K562 (cell line): ENCODE measurements at regions not wholly inside any gene's neighbourhood (a gene's known extent, or its start where the extent isn't known, plus 50 kb on each side); places are given as distances from the start of the nearest gene placed in this dataset.

ENCODE experiments used
- ATAC-seq: fragments of 200-7000 bp; cut with Tn5 transposase; 3 replicates; pipeline ENCODE4 v1.9.1; 2020; ENCODE audit warnings: moderate library complexity
- BruUV-seq: library from RNA; stranded (reverse); fragments of 400-500 nt; replicated peaks from 2 replicates; lab custom pipeline; 2021; lab: Mats Ljungman, UMichigan
- CTCF ChIA-PET: fragments of 300-600 bp; formaldehyde crosslinking; extraction: SDS; loops from one replicate; lab custom pipeline; 2021; ENCODE audit warnings: low intra/inter-chr PET ratio; lab: Yijun Ruan, JAX
- POLR2A ChIA-PET: fragments of 300-600, 350-650 bp; sonication (Branson Sonifier 250); formaldehyde crosslinking; extraction: SDS; loops from one replicate; lab custom pipeline; 2021; ENCODE audit warnings: antibody characterized with exemption, inconsistent platforms; lab: Yijun Ruan, JAX
- DNase-seq, 4 experiments: peaks; one replicate each; pipeline versions ENCODE4 v3.0.0 to v3.0.0-alpha.2; 2011 to 2018; ENCODE audit warnings: low spot score in 3 of 4, mixed read lengths in 3 of 4; ENCODE audit errors: extremely low read depth in 1 of 4
- FAIRE-seq: peaks from 2 replicates; lab custom pipeline; 2011; peaks lifted over from hg19 to GRCh38; lab: Jason Lieb, UNC
- H2AFZ ChIP-seq: 2 replicates; pipeline ENCODE4 v1.6.0; 2011; ENCODE audit warnings: low read depth, low read length, control low read depth, inconsistent platforms
- H3K27ac ChIP-seq: fragments of 200-600 bp; 3 replicates; pipeline ENCODE4 v1.8.0; 2011; ENCODE audit warnings: low read depth, mild to moderate bottlenecking, control low read depth, inconsistent platforms, low read length, moderate library complexity, mixed read lengths; ENCODE audit errors: extremely low read depth
- H3K27me3 ChIP-seq, 2 experiments: fragments of 300-600 bp in 1 of 2; 2 replicates in 1 of 2; 3 replicates in 1 of 2; pipeline versions ENCODE4 v1.6.0 to v1.8.0; 2011; ENCODE audit warnings: inconsistent platforms in 2 of 2, low read length in 2 of 2, mild to moderate bottlenecking in 1 of 2, mixed read lengths in 1 of 2, moderate library complexity in 1 of 2; ENCODE audit not compliant: control insufficient read depth in 2 of 2, insufficient read depth in 2 of 2
- H3K36me3 ChIP-seq: fragments of 300-600 bp; 3 replicates; pipeline ENCODE4 v1.8.0; 2011; ENCODE audit warnings: mild to moderate bottlenecking, low read length, inconsistent platforms; ENCODE audit not compliant: control insufficient read depth, insufficient read depth
- H3K4me1 ChIP-seq, 2 experiments: fragments of 200-600 bp in 1 of 2; replicated peaks in 1 of 2; 2 replicates in 1 of 2; 3 replicates in 1 of 2; pipeline versions ENCODE4 v1.5.1 to v1.8.0; 2011; ENCODE audit warnings: inconsistent platforms in 2 of 2, low read length in 2 of 2, mild to moderate bottlenecking in 1 of 2, mixed read lengths in 1 of 2, moderate library complexity in 1 of 2; ENCODE audit not compliant: control insufficient read depth in 2 of 2, insufficient read depth in 2 of 2
- H3K4me2 ChIP-seq: 2 replicates; pipeline ENCODE4 v1.6.1; 2011; ENCODE audit warnings: low read length, control low read depth, inconsistent platforms, mixed read lengths; ENCODE audit not compliant: insufficient read depth
- H3K4me3 ChIP-seq: fragments of 200-600 bp; sonication (generic), shearing (Covaris generic); 2 replicates; pipeline ENCODE4 v1.5.1; 2016; ENCODE audit warnings: control low read depth, inconsistent platforms
- H3K79me2 ChIP-seq: fragments of 200-600 bp; 3 replicates; pipeline ENCODE4 v1.8.0; 2011; ENCODE audit warnings: low read length, inconsistent platforms; ENCODE audit not compliant: control insufficient read depth, insufficient read depth
- H3K9ac ChIP-seq, 2 experiments: 2 replicates each; pipeline versions ENCODE4 v1.6.0 to v1.6.1; 2011; ENCODE audit warnings: low read depth in 2 of 2, low read length in 2 of 2, control low read depth in 1 of 2, inconsistent platforms in 1 of 2, mild to moderate bottlenecking in 1 of 2, mixed read lengths in 1 of 2; ENCODE audit not compliant: insufficient read depth in 1 of 2
- H3K9me1 ChIP-seq: one replicate; pipeline ENCODE4 v1.6.0; 2011; ENCODE audit warnings: inconsistent platforms, mild to moderate bottlenecking, low read length, moderate library complexity; ENCODE audit not compliant: control insufficient read depth, insufficient read depth
- H3K9me3 ChIP-seq: replicated peaks from 2 replicates; pipeline ENCODE4 v1.5.1; 2011; ENCODE audit warnings: low read depth, low read length, inconsistent platforms; ENCODE audit not compliant: control insufficient read depth, insufficient read depth
- H4K20me1 ChIP-seq: replicated peaks from 2 replicates; pipeline ENCODE4 v1.6.1; 2011; ENCODE audit warnings: low read length, inconsistent platforms, mixed read lengths; ENCODE audit not compliant: control insufficient read depth, insufficient read depth
- DIDO1 ChIP-seq: fragments of 450-650 bp; IDR thresholded peaks from 2 replicates; pipeline ENCODE4 v1.6.1; 2016; ENCODE audit warnings: low read depth, missing biosample characterization, missing genetic modification characterization
- MEIS2 ChIP-seq: fragments of 450-650 bp; IDR thresholded peaks from 2 replicates; pipeline ENCODE4 v1.6.1; 2014; ENCODE audit warnings: mild to moderate bottlenecking; ENCODE audit not compliant: partially characterized antibody
- RBBP5 ChIP-seq: fragments of 200-600 bp; sonication (generic); IDR thresholded peaks from 2 replicates; pipeline ENCODE4 v1.6.1; 2012; ENCODE audit warnings: borderline replicate concordance, mild to moderate bottlenecking, low read length, control low read depth, inconsistent platforms; ENCODE audit not compliant: insufficient read depth, poor library complexity, severe bottlenecking
- WGBS: fragments of 100-300 bp; shearing (Covaris generic); methylation state at CpG from one replicate; pipeline ENCODE4 v1.1.6; 2016; ENCODE audit warnings: low coverage, mixed read lengths; ENCODE audit not compliant: insufficient coverage; ENCODE audit errors: missing lambda C conversion rate; 5-methylcytosine and 5-hydroxymethylcytosine counted together
- in situ Hi-C: fragments of 300-500 bp; cut with MboI; formaldehyde crosslinking; loops from 4 replicates; pipeline ENCODE4 v1.15.0; 2018; ENCODE audit warnings: inconsistent platforms, mixed read lengths
- intact Hi-C: fragments of 100-400 bp; cut with micrococcal nuclease; formaldehyde crosslinking; loops from 2 replicates; pipeline ENCODE4 v1.14.2; 2022
- TF ChIP-seq, protein P1 (sequence below), 2 experiments: IDR thresholded peaks in 1 of 2; conservative IDR thresholded peaks in 1 of 2; 2 replicates each; pipeline ENCODE4 v1.6.1; 2016; ENCODE audit warnings: low read depth in 2 of 2, mild to moderate bottlenecking in 1 of 2, missing compliant biosample characterization in 1 of 2, missing genetic modification characterization in 1 of 2, moderate library complexity in 1 of 2
- TF ChIP-seq, protein P2 (sequence below): fragments of 450-650 bp; IDR thresholded peaks from 2 replicates; pipeline ENCODE4 v1.6.1; 2016

DNA sequence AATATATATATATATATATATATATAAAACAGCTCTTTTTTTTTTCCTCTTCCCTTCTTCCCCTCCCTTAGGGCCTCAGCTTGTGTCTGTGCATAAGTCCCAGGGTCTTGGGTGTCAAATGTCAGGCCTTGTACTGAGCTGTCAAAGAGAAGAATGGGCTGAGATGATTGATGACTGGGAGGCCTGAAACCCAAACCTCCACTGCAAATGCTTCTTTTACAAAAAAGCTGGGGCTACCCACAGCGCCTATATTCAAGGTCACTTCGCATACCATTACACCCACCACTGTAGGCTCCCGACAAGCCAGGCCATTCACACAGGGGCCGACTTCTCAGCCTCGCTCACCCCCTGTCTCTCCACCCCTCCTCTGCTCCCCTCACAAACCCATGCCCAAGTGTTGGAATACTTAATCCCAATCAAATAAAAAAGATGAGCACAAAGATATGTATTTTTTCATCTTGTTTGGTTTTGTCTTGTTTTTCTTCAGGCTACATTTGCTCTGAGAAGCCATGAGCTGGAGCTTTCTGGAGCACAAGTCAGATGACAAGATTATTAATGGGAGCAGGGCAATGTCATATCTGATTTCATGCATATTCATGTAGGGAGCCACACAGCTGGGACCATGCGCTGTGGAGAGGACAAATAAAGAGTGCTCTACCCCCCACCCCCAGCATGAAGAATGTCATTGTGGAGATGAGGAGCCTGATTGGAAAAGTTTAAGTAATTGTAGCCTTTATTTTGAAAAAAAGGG is 614.4 kb upstream of the NR2F2 start:
- no peaks in the 10 kb centered on the region for H4K20me1 ChIP-seq
- H3K4me3 ChIP-seq: no peak overlapping the region
- H3K4me2 ChIP-seq: no peak overlapping the region
- POLR2A ChIA-PET: interaction anchor here (1.0 kb wide), 1 partner anchor 17 kb away, joined by 4 read pairs; no protein-coding TSS in a partner anchor
- H3K4me1 ChIP-seq: peaks cover 15 to 28% of the 10 kb centered on the region in 2 experiments; a peak in 4 of 5 replicates
- no peaks in the 10 kb centered on the region for H3K9me3 ChIP-seq
- in situ Hi-C loops: no loop called here
- no peak overlapping the region; a peak in 1 of 4 replicates for H3K9ac ChIP-seq
- FAIRE-seq (no peak), ATAC-seq (peak; percentile 77)
- H3K27me3 ChIP-seq: no peaks in the 10 kb centered on the region
- H3K79me2 ChIP-seq: peaks cover 52% of the 10 kb centered on the region
- BruUV-seq: no TSS peak
- H2AFZ ChIP-seq: no peak overlapping the region
- peaks cover 35% of the 10 kb centered on the region for H3K36me3 ChIP-seq
- peak overlapping the region; percentile 15; the same call in 1 of the 3 replicates for H3K27ac ChIP-seq
- TF ChIP-seq, protein P1, sequence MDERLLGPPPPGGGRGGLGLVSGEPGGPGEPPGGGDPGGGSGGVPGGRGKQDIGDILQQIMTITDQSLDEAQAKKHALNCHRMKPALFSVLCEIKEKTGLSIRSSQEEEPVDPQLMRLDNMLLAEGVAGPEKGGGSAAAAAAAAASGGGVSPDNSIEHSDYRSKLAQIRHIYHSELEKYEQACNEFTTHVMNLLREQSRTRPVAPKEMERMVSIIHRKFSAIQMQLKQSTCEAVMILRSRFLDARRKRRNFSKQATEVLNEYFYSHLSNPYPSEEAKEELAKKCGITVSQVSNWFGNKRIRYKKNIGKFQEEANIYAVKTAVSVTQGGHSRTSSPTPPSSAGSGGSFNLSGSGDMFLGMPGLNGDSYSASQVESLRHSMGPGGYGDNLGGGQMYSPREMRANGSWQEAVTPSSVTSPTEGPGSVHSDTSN (CRISPR knock-in tag; IDR thresholded peaks at IDR 0.05; ENCODE audit: low read depth): peak; percentile 66
- TF ChIP-seq, protein P1 (tag; conservative IDR thresholded peaks at IDR 0.05; ENCODE audit: low read depth): peak; percentile 94
- TF ChIP-seq DIDO1 (tag): no peak
- TF ChIP-seq MEIS2: peak; percentile 98
- TF ChIP-seq RBBP5: no peak
- TF ChIP-seq, protein P2, sequence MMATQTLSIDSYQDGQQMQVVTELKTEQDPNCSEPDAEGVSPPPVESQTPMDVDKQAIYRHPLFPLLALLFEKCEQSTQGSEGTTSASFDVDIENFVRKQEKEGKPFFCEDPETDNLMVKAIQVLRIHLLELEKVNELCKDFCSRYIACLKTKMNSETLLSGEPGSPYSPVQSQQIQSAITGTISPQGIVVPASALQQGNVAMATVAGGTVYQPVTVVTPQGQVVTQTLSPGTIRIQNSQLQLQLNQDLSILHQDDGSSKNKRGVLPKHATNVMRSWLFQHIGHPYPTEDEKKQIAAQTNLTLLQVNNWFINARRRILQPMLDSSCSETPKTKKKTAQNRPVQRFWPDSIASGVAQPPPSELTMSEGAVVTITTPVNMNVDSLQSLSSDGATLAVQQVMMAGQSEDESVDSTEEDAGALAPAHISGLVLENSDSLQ: peak; percentile 96
- TF ChIP-seq, all 486 proteins: peak for 3
- intact Hi-C loops: no loop called here
- CTCF ChIA-PET: no interaction called here
- no peaks in the 10 kb centered on the region for H3K9me1 ChIP-seq
- WGBS: 34% methylated on average over 5 of the region's 6 CpGs
- DNase-seq: peak in 3 of 4 experiments; percentile 22 to 76 (median 71)
